ENCODE measurements at regions not wholly inside any gene's neighbourhood (a gene's known extent, or its start where the extent isn't known, plus 50 kb on each side); places are given as distances from the start of the nearest gene placed in this dataset.

DNA sequence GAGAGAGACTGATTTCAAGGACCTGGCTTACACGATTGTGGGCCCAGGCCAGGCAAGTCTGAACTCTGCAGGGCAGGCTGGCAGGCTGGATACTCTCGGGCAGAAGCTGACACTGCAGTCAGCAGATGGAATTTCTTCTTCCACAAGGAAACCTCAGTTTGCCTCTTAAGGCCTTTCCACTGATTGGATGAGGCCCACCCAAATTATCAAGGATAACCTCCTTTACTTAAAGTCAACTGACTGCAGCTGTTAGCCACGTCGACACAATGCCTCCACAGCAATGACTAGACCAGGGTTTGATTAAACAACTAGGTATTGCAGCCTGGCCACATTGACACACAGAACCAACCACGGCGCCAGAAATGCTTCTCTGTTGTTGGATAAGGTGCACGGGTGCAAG, 130.5 kb downstream of the PSMG1 start:
- DNase-seq, result no peak

DNA sequence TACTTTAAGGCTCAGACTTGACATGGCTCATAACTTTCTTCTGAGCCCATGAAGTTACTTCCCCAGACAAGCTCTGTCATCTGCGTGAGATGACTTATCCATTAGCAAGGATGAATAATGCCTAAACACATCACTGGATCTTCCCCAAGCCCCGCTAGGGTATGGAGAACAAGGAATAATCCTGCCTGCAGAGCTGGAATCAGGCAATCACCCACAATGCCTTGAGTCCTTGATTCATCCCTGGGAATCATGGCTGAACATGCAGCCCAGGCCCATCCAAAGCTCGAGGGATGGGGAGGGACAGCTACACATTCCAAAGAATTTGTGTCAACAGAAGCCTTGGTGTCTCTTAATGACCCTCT, 131.7 kb downstream of the PSMG1 start:
- DNase-seq, result no peak

GRCh38 chr21:39050841-39051587, 132.2 kb downstream of the PSMG1 start:
- no peak for DNase-seq

GRCh38 chr21:39048574-39048973, 134.7 kb downstream of the PSMG1 start:
- no peak for DNase-seq

GRCh38 chr21:39048064-39048463, 135.2 kb downstream of the PSMG1 start:
- no peak for DNase-seq

- no peak for DNase-seq
Measured at GRCh38 chr21:39047046-39047445, 136.2 kb downstream of the PSMG1 start.

DNA sequence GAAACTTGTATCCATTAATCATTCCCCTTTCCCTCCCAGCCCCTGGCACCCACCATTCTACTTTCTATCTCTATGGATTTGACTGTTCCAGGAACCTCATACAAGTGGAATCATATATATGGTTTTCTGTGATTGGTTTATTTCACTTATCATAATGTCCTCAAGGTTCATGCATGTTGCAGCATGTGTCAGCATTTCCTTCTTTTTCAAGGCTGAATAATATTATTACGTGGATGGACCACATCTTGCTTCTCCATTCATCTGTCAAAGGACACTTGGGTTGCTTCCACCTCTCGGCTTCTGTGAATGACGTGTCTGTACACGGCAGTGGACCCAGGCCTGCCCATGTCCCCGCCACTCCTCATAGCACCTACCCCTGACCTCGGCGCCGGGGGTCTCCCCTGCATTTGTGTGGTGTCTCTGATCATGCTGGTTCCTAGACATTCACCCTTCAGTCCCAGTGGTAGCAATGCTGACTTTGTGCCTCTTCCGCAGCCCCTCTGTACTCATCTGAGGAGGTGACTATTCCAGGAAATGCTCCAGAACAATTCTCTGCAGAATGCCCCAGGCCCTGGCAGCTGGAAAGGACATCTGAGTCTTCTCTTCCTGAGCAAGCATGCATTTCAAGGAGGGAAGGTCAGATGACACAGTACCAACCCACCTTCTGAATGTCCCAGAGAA, 136.9 kb downstream of the PSMG1 start:
- DNase-seq, result no peak

- DNase-seq, result no peak
Measured at GRCh38 chr21:39041816-39042215, 141.4 kb downstream of the PSMG1 start.

DNA sequence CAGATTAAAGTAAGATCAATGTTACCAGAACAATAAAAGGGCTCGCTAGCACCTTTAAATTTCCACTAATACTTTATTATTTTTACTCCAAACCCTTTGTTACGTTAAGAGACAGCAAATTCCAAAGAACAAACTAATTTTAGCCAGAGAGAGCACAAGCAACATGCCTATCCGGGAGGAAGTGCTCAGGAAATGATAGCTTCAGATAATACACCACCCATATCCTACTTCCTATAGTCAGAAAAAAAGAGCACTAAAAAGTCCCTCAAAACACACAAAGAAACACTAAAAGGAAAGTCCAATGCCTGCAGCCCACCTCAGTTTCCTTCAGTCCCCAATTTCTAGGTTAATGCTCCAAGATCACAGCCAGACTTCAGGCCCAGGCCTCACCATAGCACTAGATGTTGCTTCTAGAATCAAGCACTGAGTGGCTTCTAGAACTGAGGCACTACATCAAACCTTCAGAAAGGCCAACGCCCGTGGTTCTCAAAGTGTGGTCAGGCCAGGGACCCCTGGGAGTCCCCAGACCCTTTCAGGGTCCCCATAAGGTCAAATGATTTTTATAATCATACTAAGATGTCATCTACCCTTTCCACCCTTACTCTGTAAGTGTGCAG, 142.6 kb downstream of the PSMG1 start:
- no peak for DNase-seq

DNA sequence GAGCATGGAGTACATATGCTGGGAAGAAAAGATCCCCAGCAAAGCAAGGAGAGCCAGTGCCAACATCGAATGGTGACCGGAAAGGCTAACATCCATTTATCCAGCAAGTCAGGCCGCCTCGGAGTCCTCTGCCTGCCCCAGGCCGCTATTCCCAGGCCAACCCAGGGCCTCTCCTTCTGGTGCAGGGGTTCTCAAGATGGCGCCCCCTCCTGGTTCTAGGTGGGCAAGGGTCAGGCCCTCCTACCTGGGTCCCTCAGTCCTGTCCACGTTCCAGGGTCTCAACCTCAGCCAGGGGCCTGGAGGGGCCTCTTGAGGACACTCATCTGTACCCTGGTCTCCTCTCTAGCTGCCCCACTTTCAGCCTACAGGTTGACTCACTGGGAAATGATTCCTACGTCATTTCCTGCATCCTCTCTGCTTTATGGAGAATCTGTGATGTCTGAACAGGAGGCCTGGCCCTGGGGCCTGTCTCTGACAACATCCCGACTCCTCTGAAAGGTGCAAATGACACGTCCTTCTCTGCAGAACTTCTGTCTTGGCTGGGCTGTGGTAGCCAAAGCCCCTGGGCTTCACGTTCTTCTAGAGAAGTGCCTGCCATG, 145.3 kb downstream of the PSMG1 start:
- DNase-seq, result no peak

GRCh38 chr21:39036581-39036980, 146.7 kb downstream of the PSMG1 start:
- no peak for DNase-seq

DNA sequence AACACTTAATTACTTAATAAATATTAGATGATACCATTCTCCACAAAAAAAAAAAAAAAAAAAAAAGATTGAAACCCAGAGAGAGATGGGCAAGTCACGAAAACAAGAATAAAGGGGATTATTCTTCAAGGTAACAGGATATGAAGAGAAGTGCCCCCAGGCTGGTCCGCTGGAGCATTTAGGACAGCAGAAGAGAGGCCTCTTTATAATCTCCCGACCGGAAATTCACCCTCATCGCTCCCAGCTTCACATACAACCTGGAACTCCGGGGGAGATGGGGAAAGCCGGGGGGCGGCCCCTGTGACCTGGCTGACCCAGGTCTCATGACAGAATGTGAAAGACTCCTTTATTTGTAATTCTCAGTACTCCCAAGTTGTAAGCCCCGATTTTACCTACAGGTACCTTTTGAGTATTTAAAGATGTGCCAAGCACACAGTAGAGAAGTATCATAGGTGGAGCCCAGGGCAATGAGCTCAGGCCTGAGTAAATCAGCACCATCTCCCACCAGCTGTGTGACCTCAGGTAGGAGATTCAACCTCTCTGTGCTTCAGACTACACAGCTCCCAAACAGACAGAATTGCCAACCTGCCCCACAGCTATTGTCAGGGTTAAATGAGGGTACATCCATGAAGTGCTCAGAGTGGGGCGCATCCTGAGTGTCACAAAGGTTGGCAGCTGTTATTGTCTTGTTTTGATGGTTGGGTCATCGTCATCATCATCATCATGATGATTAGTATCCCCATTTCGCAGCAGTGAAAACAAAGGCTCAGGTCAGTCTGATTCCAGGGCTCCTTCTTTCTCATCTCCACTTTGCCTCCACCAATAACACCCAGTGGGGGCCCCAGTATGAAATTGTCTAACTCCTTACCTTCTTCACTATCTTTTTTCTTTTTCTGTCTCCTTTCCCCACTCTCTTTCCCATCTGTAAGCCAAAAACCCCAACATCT, 148.4 kb downstream of the PSMG1 start:
- DNase-seq, result no peak

DNA sequence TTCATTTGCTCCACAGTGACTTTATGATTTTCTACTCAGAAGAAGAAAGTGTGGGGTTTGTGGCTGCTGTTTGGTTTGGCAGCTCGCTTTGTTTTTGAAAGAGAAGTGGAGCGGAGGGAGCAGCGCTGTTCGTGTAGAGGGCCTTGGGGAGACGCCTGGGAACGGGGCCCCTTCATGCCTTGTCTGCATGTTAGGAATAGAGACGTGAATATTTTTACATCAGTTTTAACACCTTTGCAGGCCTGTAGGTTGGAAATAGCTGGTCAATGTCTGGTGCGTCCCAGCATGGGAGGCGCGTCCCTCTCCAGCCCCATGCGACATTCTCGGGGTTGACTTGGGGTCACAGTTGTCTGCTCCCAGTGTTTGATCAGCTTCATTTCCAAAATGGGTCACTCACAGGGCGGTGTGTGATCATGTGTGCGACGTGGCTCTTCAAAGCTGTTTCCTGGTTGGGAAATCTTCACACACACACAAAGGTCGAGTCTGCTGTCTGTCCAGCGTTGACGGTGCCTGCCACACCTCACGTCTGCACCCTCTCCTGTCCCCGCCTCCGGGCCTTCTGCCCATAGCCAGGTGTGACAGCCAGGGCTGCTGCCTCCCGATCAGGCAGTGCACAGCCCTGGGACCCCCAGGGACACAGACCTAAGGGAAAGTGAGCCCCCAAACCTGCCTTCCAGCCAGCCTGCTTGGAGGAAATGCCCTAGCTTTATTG, 149.2 kb downstream of the PSMG1 start:
- DNase-seq, result no peak

GRCh38 chr21:39029900-39030884, 153.1 kb downstream of the PSMG1 start:
- no peak for DNase-seq

DNA sequence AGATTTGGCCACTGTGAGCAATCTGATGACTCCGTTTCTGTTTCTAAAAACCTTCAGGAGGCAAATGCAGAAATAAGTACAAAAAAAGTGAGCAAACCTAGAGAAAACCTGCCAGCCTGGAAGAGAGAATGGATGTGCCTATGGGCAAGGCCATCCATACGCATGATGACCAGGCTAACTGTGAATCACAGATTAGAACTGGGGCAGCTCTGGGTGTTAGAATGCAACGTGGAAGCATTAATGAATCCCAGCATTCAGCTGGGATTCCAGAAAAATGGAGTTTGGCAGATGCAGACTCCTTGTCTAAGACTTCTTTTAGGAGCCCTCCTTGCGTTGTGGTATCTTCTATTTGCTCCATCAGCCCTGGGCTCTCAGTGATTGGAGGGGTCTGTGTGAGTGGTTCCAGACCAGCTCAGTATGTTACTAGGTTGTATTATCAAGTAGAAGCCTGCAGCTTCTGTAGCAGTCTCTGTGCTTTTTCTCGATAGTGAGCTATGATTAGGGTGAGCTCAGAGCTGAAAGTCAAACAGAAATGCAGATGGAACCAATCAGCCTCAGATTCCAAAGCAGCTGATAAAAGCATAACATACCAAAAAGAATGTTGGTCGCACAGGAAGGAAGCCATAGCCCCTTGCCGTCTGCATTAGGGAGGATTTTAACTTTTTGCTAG, 154.0 kb downstream of the PSMG1 start:
- no peak for DNase-seq

DNA sequence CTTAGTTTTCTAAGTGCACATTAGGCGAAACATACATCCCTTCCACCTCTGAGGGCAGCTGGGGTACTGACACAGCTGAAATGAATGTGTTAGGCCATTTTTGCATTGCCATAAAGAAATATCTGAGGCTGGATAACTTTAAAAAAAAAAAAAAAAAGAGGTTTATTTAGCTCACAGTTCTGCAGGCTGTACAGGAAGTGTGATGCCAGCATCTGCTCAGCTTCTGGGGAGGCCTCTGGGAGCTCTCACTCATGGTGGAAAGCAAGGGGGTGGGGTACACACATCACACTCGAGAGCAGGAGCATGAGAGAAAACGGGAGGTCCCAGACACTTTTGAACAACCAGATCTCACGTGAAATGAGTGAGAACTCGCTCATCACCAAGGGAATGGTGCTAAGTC, 158.1 kb downstream of the PSMG1 start:
- no peak for DNase-seq

DNA sequence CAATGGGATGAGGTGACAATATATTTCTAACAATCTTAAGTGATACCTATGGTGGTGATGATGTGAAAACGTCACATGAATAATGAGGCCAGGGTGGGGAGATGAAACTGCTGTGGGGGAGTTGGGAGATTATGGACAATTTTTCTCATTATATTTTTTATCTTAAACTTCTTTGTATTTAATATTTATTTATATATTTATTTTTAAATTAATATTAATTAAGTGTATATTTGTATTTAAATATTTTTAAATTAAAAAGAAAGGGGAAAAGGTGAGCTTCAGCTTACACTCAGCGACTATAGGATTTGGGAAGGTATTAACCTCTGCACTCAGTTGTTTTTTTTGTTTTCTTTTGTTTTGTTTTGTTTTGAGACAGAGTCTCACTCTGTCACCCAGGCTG, 158.7 kb downstream of the PSMG1 start:
- DNase-seq, result no peak

GRCh38 chr21:39022863-39023693, 160.2 kb downstream of the PSMG1 start:
- no peak for DNase-seq

DNA sequence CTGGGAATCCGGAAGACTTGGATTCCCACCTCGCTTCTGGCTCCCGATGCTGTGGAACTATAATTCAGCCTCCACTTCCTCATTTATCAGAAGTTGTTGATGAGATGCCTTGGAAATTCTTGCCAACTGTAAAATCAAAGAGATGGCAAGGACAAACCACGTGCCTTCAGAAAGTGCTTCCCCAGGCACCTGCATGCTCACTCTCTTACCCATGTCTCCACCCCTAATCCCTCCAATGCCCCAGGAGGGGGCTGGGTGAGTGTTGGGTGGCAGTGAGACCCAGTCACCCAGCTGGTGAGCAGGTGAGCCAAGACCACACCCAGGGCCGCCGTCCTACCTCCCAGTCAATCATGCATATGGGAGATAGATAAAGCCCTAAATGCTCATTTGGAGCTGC, 160.8 kb downstream of the PSMG1 start:
- DNase-seq, result no peak
